ENCODE measurements at regions not wholly inside any gene's neighbourhood (a gene's known extent, or its start where the extent isn't known, plus 50 kb on each side); places are given as distances from the start of the nearest gene placed in this dataset.

DNA sequence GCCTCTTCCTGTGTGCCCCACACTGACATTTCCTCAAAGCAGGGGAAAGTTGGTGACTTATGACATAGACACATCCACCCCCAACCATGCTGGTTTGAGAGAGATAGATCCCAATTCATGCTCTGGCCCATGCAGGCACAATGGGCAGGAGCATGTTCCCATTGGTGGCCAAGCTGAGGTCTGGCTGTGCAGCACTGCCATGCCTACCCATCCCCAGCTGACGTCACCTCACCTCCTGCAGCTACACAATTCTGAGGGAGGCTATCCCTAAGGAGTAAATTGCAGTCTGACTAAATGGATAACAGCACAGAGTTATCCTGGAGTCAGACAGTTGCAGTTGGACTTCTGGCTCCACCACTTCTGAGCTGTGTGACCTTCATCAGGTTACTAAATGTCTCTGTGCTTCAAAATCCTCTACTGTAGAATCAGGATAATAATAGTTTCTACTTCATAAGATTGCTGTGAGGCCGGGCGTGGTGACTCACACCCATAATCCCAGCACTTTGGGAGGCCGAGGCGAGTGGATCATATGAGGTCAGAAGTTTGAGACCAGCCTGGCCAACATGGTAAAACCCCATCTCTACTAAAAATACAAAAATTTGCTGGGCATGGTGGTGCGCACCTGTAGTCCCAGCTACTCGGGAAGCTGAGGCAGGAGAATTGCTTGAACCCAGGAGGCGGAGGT, 323.9 kb downstream of the BCL11B start:
- H3K27ac ChIP-seq (ENCODE audit: low read depth, low read length): no peak overlapping the region
- no peaks in the 10 kb centered on the region for H3K27me3 ChIP-seq (ENCODE audit: control insufficient read depth, insufficient read depth, low read length, poor library complexity, severe bottlenecking)
- TF ChIP-seq, protein P1, sequence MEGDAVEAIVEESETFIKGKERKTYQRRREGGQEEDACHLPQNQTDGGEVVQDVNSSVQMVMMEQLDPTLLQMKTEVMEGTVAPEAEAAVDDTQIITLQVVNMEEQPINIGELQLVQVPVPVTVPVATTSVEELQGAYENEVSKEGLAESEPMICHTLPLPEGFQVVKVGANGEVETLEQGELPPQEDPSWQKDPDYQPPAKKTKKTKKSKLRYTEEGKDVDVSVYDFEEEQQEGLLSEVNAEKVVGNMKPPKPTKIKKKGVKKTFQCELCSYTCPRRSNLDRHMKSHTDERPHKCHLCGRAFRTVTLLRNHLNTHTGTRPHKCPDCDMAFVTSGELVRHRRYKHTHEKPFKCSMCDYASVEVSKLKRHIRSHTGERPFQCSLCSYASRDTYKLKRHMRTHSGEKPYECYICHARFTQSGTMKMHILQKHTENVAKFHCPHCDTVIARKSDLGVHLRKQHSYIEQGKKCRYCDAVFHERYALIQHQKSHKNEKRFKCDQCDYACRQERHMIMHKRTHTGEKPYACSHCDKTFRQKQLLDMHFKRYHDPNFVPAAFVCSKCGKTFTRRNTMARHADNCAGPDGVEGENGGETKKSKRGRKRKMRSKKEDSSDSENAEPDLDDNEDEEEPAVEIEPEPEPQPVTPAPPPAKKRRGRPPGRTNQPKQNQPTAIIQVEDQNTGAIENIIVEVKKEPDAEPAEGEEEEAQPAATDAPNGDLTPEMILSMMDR (conservative IDR thresholded peaks at IDR 0.05): no peak
- Mint-ChIP-seq H3K27me3 (ENCODE audit: insufficient read depth) (peaks cover 21% of the 10 kb centered on the region), H3K9me3 (peaks cover 21% of the 10 kb centered on the region), H3K27ac (no peak overlapping the region), H3K4me1 (peaks cover 13% of the 10 kb centered on the region), H3K4me3 (no peak overlapping the region), H3K36me3 (ENCODE audit: low read depth) (no peaks in the 10 kb centered on the region)
- peak; percentile 14 for DNase-seq
- 93 to 96% methylated on average over 2 to 8 of the region's 8 CpGs for WGBS, 2 experiments (ENCODE audit: insufficient coverage in 1 of 2, insufficient read length in 1 of 2)
- no peaks in the 10 kb centered on the region for H3K9me3 ChIP-seq (ENCODE audit: control insufficient read depth, low read length)
- peaks cover 2% of the 10 kb centered on the region for H3K4me1 ChIP-seq (ENCODE audit: control insufficient read depth, insufficient read depth, low read length)
- no peaks in the 10 kb centered on the region for H3K36me3 ChIP-seq (ENCODE audit: control insufficient read depth, insufficient read depth, low read length)
- no peak overlapping the region for H3K9ac ChIP-seq (ENCODE audit: extremely low read depth, low read length, poor library complexity, severe bottlenecking)
- H3K4me3 ChIP-seq (ENCODE audit: low read length): no peak overlapping the region

DNA sequence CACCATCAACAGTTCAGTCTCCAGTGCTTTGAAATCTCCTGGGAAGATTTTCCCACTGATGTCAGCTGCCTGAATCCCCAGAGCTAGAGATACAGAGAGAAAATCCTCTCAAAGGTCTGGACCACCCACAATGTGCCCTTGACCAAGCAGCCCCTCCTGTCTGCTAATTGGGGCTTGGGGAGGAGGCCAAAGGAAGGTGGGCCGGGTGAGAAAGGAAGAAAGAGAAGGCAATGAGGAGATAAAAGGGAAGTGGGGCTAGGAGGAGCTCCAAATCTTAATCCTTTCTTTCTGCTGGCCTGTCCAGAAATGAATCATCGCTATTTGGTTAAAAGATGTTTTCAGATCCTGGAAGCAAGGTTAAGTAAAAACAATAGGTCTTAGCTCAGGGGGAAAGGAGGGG, 322.9 kb downstream of the BCL11B start:
- H3K9me3 Mint-ChIP-seq: peaks cover 21% of the 10 kb centered on the region
- H3K4me1 ChIP-seq (ENCODE audit: control insufficient read depth, insufficient read depth, low read length): peaks cover 2% of the 10 kb centered on the region
- H3K27ac ChIP-seq (ENCODE audit: low read depth, low read length): no peak overlapping the region
- TF ChIP-seq, protein P1 (conservative IDR thresholded peaks at IDR 0.05): no peak
- peaks cover 27% of the 10 kb centered on the region for H3K27me3 Mint-ChIP-seq (ENCODE audit: insufficient read depth)
- no peaks in the 10 kb centered on the region for H3K36me3 Mint-ChIP-seq (ENCODE audit: low read depth)
- H3K27ac Mint-ChIP-seq: no peak overlapping the region
- H3K36me3 ChIP-seq (ENCODE audit: control insufficient read depth, insufficient read depth, low read length): no peaks in the 10 kb centered on the region
- DNase-seq: no peak
- WGBS, 2 experiments (ENCODE audit: insufficient coverage in 1 of 2, insufficient read length in 1 of 2): 76 to 93% methylated on average over 2 of the region's 2 CpGs
- H3K27me3 ChIP-seq (ENCODE audit: control insufficient read depth, insufficient read depth, low read length, poor library complexity, severe bottlenecking): no peaks in the 10 kb centered on the region
- H3K4me3 Mint-ChIP-seq: no peak overlapping the region
- H3K9me3 ChIP-seq (ENCODE audit: control insufficient read depth, low read length): no peaks in the 10 kb centered on the region
- H3K9ac ChIP-seq (ENCODE audit: extremely low read depth, low read length, poor library complexity, severe bottlenecking): no peak overlapping the region
- peaks cover 17% of the 10 kb centered on the region for H3K4me1 Mint-ChIP-seq
- no peak overlapping the region for H3K4me3 ChIP-seq (ENCODE audit: low read length)

DNA sequence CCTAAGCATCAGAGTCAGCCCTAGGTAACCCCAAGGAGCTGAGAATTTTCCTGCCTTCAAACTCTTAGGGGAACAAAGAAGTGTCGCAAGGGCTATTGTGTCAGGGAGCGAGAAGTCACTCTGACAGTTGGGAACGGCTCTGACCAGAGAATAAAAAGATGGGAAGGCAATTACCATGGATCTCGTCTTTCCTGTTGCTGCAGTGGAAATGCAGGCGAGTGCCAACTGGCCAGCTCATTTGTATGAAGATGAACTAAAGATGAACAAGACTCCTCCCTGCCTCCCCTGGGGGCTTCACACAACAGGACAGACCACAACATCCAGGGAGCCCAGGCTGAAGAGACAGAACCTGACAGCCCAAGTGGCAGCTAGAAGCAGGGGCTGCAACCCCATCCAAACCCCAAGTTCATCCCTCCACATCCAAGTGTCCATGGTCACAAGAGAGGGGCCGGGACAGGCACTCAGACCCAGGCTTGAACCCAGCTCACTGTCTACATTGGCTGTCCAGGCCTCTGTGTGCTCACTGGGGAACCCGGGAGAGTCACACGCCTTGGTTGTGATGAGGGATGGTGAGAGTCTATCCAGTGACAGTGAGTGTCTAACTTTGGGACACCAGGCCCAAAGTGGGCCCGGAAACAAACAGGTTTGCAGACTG, 322.4 kb downstream of the BCL11B start:
- Mint-ChIP-seq H3K36me3 (ENCODE audit: low read depth) (no peaks in the 10 kb centered on the region), H3K27me3 (ENCODE audit: insufficient read depth) (peaks cover 31% of the 10 kb centered on the region), H3K27ac (no peak overlapping the region), H3K4me1 (peaks cover 17% of the 10 kb centered on the region), H3K4me3 (no peak overlapping the region), H3K9me3 (peaks cover 21% of the 10 kb centered on the region)
- H3K27me3 ChIP-seq (ENCODE audit: control insufficient read depth, insufficient read depth, low read length, poor library complexity, severe bottlenecking): no peaks in the 10 kb centered on the region
- no peak overlapping the region for H3K9ac ChIP-seq (ENCODE audit: extremely low read depth, low read length, poor library complexity, severe bottlenecking)
- no peak for DNase-seq
- H3K27ac ChIP-seq (ENCODE audit: low read depth, low read length): no peak overlapping the region
- H3K4me3 ChIP-seq (ENCODE audit: low read length): no peak overlapping the region
- peaks cover 2% of the 10 kb centered on the region for H3K4me1 ChIP-seq (ENCODE audit: control insufficient read depth, insufficient read depth, low read length)
- TF ChIP-seq, protein P1 (conservative IDR thresholded peaks at IDR 0.05): no peak
- WGBS, 2 experiments (ENCODE audit: insufficient coverage in 1 of 2, insufficient read length in 1 of 2): 70 to 89% methylated on average over 5 to 9 of the region's 9 CpGs
- no peaks in the 10 kb centered on the region for H3K36me3 ChIP-seq (ENCODE audit: control insufficient read depth, insufficient read depth, low read length)
- no peaks in the 10 kb centered on the region for H3K9me3 ChIP-seq (ENCODE audit: control insufficient read depth, low read length)

All from endodermal cell (in vitro differentiated cells).